OCI-LY1 (cell line): ENCODE measurements at regions not wholly inside any gene's neighbourhood (a gene's known extent, or its start where the extent isn't known, plus 50 kb on each side); places are given as distances from the start of the nearest gene placed in this dataset.

ENCODE experiments used
- H2AFZ ChIP-seq: fragments of 200-600 bp; sonication (generic), shearing (Covaris generic); 2 replicates; pipeline ENCODE4 v1.6.0; 2014; ENCODE audit warnings: antibody characterized with exemption, mild to moderate bottlenecking, low read length
- H3F3A ChIP-seq: fragments of 200-600 bp; sonication (generic), shearing (Covaris generic); 2 replicates; pipeline ENCODE4 v1.6.0; 2014; ENCODE audit warnings: mild to moderate bottlenecking, antibody characterized with exemption, low read length, moderate library complexity; ENCODE audit not compliant: insufficient read depth
- H3K27ac ChIP-seq: fragments of 200-600 bp; sonication (generic); 2 replicates; pipeline ENCODE4 v1.5.1; 2014; ENCODE audit warnings: low read length, mixed run types, mild to moderate bottlenecking, low read depth; ENCODE audit not compliant: poor library complexity, severe bottlenecking
- H3K27me3 ChIP-seq: fragments of 200-600 bp; sonication (generic); 2 replicates; pipeline ENCODE4 v1.6.0; 2014; ENCODE audit warnings: antibody characterized with exemption, mild to moderate bottlenecking, low read length, moderate library complexity; ENCODE audit not compliant: insufficient read depth
- H3K36me3 ChIP-seq: fragments of 200-600 bp; sonication (generic); 2 replicates; pipeline ENCODE4 v1.6.1; 2014; ENCODE audit warnings: mild to moderate bottlenecking, antibody characterized with exemption, low read length, moderate library complexity, mixed read lengths; ENCODE audit not compliant: insufficient read depth
- H3K4me1 ChIP-seq: fragments of 200-600 bp; sonication (generic); 2 replicates; pipeline ENCODE4 v1.5.1; 2014; ENCODE audit warnings: mild to moderate bottlenecking, low read length, moderate library complexity; ENCODE audit not compliant: insufficient read depth, severe bottlenecking
- H3K4me2 ChIP-seq: fragments of 200-600 bp; sonication (generic), shearing (Covaris generic); 2 replicates; pipeline ENCODE4 v1.6.1; 2014; ENCODE audit warnings: low read length
- H3K4me3 ChIP-seq: fragments of 200-600 bp; sonication (generic); 2 replicates; pipeline ENCODE4 v1.5.1; 2014; ENCODE audit warnings: low read length, low read depth, mild to moderate bottlenecking, mixed read lengths; ENCODE audit not compliant: poor library complexity, severe bottlenecking
- H3K79me2 ChIP-seq: fragments of 200-600 bp; shearing (Covaris generic); 2 replicates; pipeline ENCODE4 v1.6.1; 2016; ENCODE audit warnings: mixed run types, low read length, mixed read lengths; ENCODE audit not compliant: insufficient read depth
- H3K9ac ChIP-seq: fragments of 200-600 bp; sonication (generic), shearing (Covaris generic); 2 replicates; pipeline ENCODE4 v1.6.1; 2014; ENCODE audit warnings: mild to moderate bottlenecking, low read length, mixed read lengths
- H3K9me2 ChIP-seq: fragments of 200-600 bp; sonication (generic), shearing (Covaris generic); 2 replicates; pipeline ENCODE4 v1.6.1; 2014; ENCODE audit warnings: low read depth, mild to moderate bottlenecking, low read length, mixed read lengths
- H3K9me3 ChIP-seq: fragments of 200-600 bp; shearing (Covaris generic); 2 replicates; pipeline ENCODE4 v1.6.1; 2014; ENCODE audit warnings: low read length, mixed read lengths
- H4K20me1 ChIP-seq: fragments of 200-600 bp; sonication (generic), shearing (Covaris generic); 2 replicates; pipeline ENCODE4 v1.6.0; 2016; ENCODE audit warnings: mild to moderate bottlenecking, low read length; ENCODE audit not compliant: insufficient read depth
- EZH2 ChIP-seq: fragments of 200-600 bp; sonication (generic), shearing (Covaris generic); IDR thresholded peaks from 2 replicates; pipeline ENCODE4 v1.8.0; 2017; ENCODE audit warnings: borderline replicate concordance, mixed run types, mild to moderate bottlenecking, antibody characterized with exemption, low read length, moderate library complexity, mixed read lengths
- TF ChIP-seq, protein P1 (sequence below): fragments of 200-600 bp; sonication (generic), shearing (Covaris generic); IDR thresholded peaks from 2 replicates; pipeline ENCODE4 v1.5.1; 2017; ENCODE audit warnings: mild to moderate bottlenecking, antibody characterized with exemption, low read length, moderate library complexity, mixed read lengths

- H3K27ac ChIP-seq: no peak overlapping the region
- peak overlapping the region; percentile 50; the same call in 1 of the 2 replicates for H3K9ac ChIP-seq
- no peaks in the 10 kb centered on the region for H3K79me2 ChIP-seq
Observed at GRCh38 chr6:138692058-138692977, 81.3 kb upstream of the CCDC28A start.

DNA sequence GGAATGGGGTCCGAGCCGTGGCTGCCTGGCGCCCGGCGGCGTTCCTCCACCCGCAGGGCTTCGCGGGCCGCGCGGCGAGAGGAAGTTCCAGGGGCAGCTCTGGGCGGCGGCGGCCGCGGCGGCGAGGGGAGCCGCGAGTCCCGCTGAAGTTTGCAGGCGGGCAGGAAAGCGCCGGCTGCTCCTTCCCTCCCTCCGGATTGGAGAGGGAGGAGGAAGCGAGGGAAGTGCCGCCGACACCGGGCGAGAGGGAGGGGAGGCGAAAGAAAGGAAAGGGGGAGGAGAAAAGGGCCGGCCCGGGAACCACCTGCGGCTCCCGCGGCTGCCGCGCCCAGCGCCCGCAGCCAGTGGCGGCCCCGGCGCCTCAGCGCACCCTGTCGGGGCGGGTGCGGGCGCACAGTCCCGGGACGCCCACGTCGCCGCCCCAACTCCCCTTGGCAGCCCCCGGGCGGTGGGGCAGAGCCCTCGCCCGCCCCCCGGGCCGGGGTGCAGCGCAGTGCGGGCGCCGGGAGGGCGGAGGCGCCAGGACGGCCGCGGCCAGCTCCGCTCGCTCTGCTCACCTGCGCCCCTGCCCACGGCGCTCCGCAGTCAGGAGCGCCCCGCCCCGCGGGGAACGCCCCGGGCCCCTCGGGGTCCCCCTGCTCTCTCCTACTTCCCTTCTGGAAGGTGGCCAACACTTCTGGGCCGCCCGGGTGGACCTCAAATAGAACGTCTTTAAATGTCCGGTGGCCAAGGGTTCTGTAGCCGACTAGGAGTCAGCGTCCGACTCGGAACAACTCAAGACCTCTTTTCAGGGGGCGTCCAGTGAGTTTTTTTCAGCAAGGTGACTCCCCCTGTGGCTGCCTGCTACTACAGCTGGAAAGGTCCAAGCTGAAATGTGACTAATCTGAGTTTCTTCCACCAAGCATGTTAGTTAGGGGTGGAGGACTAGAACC is 80.3 kb upstream of the CCDC28A start:
- Histone ChIP-seq H3K27me3 (peaks cover 7% of the 10 kb centered on the region; the same call in 1 of the 2 replicates), H3K4me2 (peak overlapping the region; percentile 85), H3K4me3 (peak overlapping the region; percentile 70), H4K20me1 (no peaks in the 10 kb centered on the region), H3K79me2 (no peaks in the 10 kb centered on the region), H3K9me3 (no peaks in the 10 kb centered on the region), H3F3A (no peaks in the 10 kb centered on the region), H2AFZ (no peak overlapping the region), H3K9ac (peak overlapping the region; percentile 50), H3K36me3 (no peaks in the 10 kb centered on the region), H3K4me1 (peaks cover 5% of the 10 kb centered on the region), H3K27ac (no peak overlapping the region), H3K9me2 (no peaks in the 10 kb centered on the region)
- TF ChIP-seq EZH2: no peak
- TF ChIP-seq, protein P1, sequence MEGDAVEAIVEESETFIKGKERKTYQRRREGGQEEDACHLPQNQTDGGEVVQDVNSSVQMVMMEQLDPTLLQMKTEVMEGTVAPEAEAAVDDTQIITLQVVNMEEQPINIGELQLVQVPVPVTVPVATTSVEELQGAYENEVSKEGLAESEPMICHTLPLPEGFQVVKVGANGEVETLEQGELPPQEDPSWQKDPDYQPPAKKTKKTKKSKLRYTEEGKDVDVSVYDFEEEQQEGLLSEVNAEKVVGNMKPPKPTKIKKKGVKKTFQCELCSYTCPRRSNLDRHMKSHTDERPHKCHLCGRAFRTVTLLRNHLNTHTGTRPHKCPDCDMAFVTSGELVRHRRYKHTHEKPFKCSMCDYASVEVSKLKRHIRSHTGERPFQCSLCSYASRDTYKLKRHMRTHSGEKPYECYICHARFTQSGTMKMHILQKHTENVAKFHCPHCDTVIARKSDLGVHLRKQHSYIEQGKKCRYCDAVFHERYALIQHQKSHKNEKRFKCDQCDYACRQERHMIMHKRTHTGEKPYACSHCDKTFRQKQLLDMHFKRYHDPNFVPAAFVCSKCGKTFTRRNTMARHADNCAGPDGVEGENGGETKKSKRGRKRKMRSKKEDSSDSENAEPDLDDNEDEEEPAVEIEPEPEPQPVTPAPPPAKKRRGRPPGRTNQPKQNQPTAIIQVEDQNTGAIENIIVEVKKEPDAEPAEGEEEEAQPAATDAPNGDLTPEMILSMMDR: no peak

More at GRCh38 chr6:138692058-138692977, 81.3 kb upstream of the CCDC28A start:
- Histone ChIP-seq H3K9me3 (no peaks in the 10 kb centered on the region), H3K4me3 (peak overlapping the region; percentile 70), H3K27me3 (peaks cover 7% of the 10 kb centered on the region; the same call in 1 of the 2 replicates), H3K9me2 (no peaks in the 10 kb centered on the region), H3K4me1 (peaks cover 5% of the 10 kb centered on the region), H2AFZ (no peak overlapping the region), H3F3A (no peaks in the 10 kb centered on the region), H3K4me2 (peak overlapping the region; percentile 85), H4K20me1 (no peaks in the 10 kb centered on the region), H3K36me3 (no peaks in the 10 kb centered on the region)
- no peak for TF ChIP-seq EZH2
- TF ChIP-seq, protein P1: peak; percentile 62

DNA sequence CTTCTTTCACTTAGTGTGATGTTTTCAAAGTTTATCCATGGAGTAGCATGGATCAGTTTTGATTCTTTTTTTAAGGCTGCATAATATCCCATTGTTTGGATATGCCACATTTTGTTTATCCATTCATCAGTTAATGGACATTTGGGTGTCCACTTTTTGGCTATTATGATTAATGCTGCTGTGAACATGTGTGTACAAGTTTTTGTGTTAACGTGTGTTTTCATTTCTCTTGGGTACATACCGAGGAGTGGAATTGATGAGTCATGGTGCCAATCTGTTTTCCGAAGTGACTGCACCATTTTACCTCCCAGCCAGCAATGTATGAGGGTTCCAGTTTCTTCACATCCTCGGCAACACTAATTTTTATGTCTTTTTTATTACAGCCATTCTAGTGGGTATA is 78.4 kb upstream of the CCDC28A start:
- Histone ChIP-seq H3K9ac (no peak overlapping the region), H3K36me3 (no peaks in the 10 kb centered on the region), H3F3A (no peaks in the 10 kb centered on the region), H3K9me2 (no peaks in the 10 kb centered on the region), H3K4me1 (peaks cover 5% of the 10 kb centered on the region), H3K27ac (no peak overlapping the region), H3K9me3 (no peaks in the 10 kb centered on the region), H3K4me3 (no peak overlapping the region), H3K27me3 (peaks cover 7% of the 10 kb centered on the region; the same call in 1 of the 2 replicates), H2AFZ (no peak overlapping the region), H3K79me2 (no peaks in the 10 kb centered on the region), H3K4me2 (no peak overlapping the region), H4K20me1 (no peaks in the 10 kb centered on the region)
- no peak for TF ChIP-seq EZH2
- TF ChIP-seq, protein P1: no peak
